Stimulated activated naive CD4-positive, alpha-beta T cell treated with Interleukin-2 at 50 U/mL for 16 hours (primary cell): ENCODE measurements at regions not wholly inside any gene's neighbourhood (a gene's known extent, or its start where the extent isn't known, plus 50 kb on each side); places are given as distances from the start of the nearest gene placed in this dataset.
"Not testable (repeated sequence)": the region's sequence is repeated elsewhere in the genome, so short reads cannot be mapped to it uniquely, and the experiment has no call there.

ENCODE experiments used
- DNase-seq: peaks from one replicate; lab custom pipeline; 2025; lab: John Stamatoyannopoulos, UW

DNA sequence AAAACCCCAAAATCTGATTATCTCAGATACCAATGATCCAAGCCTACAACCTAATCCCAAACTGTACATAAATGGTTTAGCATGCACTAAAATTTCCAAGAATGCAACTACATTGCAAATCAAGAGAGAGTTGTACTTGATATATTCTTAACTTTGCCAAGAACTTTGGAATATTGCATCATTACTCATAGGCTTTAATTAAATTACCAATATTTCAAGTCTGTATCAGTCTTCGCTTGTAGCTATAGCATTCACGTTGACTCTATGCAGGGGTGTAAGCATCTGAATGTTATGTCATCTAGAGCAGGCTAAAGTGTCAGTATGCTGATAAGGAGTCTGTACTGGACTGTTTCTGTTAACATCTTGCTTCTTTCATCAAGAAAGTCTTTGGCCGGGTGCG lies 56.3 kb downstream of the FOXI3 start:
- DNase-seq = no peak

DNA sequence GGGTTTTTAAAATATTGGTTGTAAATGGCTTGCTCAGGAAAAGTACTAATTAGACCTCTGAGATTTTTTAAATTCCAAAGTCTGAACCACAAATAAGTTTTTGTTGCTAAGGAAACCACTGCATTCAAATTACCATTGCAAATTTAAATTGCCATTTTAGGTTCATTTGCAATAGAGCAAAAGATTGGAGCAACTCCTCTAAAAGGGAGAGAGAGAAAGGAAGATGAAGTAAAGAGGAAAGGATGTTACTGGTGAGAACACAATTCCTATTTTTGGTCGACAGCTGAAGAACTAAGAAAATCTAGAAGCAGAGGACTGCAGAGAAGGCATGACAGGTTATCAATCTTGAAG lies 74.9 kb downstream of the FOXI3 start:
- DNase-seq = no peak

DNA sequence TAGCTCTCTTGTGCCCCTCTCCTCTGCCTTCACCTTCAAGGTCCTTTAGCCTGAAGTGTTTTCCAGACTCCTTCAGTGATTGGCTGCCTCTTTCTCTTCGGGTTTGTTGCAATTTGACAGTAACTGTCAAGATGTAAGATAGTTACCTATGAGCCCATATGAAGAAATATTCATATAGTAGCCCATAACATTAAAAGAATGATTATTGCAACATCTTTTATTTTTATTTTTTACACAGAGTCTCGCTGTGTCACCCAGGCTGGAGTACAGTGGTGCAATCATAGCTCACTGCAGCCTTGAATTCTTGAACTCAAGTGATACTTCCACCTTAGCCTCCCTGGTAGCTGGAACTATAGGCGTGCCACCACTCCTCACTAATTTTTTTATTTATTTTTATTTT lies 80.5 kb downstream of the FOXI3 start:
- no peak for DNase-seq

DNA sequence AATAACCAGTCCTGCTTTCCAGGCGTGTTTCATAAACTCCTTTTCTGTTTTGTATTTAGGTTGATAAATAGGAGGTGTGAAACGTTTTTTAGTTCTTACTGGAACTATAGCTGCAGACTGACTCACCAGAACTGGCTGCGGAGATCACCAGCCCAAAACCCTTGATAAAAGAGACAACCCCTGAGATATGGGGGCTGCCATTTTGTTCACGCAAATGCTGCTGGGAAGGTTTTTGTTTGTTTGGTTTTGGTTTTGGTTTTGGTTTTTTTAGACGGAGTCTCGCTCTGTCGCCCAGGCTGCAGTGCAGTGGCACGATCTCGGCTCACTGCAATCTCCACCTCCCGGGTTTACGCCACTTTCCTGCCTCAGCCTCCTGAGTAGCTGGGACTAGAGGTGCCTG lies 87.1 kb downstream of the FOXI3 start:
- not testable (repeated sequence) for DNase-seq

DNA sequence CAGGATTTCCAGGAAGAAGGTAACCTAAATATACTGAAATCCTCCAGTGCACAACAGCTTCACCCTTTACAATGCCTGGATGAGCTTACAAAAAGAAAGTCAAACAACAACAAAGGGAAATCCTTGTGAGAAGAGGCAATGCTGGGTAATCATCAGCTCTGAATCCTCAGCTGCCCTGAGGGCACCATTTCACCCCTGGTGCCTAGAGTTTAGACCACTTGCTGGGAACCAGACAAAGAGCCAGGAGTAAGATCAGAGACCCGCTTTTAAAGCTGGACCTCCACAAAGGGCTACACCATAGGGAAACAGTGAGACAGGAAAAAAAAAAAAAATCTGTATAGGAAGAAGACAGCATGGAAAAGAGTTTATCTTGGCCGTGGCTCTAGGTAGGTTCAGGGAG lies 97.0 kb downstream of the FOXI3 start:
- no peak for DNase-seq

DNA sequence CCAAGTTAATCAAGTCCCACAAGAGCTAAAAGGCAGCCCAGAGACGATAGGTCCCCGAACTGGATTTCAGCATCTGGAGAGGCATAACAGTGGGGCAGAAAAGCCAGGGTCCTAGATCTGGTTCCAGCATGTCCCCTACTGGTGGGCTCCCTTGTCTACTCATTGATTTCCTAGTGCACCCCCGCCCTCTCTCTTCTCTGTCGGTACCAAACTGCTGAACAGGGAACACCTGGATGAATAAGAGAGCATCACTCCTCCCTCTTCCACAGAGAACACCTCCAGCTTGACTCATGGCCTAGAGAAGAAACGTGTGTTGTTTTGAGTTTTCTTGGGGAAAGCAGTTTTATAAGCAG lies 101.3 kb downstream of the FOXI3 start:
- no peak for DNase-seq

DNA sequence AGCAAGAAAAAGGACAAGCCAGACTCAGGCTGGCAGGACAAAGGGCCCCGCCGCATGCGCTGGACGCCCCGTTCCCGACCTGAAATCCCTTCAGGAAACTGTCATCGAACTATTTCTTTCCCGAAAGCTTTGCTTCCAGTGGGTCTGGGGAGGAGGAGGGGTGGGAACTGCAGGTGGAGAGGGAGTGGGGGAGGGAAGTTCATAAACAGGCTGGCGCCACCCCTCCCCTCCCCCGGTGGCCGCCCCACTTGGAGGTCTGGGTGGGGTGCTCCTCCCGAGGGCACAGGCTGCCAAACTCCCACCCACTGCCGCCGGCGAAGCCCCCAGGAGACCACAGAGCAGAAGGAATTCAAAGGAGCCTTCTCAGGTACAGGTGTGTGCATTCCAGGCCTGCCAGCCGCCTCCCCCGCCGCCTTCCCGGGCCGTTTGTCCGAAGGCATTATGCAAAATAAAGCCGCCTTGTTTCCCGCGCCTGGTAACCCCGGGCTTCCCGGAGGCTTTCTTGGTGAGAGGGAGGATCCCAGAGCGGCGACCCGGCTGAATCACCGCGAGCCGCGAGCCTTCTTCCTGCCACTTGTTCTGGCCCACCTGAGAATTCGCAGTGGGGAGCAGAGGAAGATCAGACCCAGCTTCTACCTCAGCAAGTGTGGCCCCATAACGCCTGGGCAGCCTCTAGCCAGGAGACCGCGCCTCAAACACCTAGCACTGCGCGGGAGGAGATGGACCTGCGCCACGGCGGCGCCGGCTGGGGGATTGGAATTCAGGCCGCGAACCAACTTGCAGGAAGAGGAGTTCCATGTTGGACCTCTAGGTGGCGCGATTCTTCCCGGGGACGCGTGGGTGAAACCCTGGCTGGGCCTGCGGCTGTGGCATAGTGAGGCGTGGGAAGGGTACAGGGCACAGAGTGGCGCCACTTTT lies 101.9 kb downstream of the FOXI3 start:
- DNase-seq = peak; percentile 62

DNA sequence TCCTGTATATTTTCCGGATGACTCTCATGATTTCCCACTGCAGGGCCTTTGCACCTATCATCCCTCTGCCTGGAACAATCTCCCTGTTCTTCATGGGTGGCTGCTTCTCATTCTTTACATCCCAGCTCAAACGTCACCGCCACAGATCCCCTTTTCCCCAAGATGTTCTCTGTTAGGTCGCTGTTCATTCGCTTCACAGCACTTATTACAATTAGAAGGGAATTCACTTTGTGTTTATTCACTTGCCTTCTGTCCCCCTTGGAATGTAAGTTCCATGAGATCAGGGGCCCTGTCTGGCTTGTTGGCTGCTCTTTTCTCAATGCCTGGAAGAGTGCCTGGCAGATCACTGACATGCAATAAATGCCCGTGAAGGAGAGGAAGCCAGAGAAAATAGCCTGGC lies 106.7 kb downstream of the FOXI3 start:
- no peak for DNase-seq

DNA sequence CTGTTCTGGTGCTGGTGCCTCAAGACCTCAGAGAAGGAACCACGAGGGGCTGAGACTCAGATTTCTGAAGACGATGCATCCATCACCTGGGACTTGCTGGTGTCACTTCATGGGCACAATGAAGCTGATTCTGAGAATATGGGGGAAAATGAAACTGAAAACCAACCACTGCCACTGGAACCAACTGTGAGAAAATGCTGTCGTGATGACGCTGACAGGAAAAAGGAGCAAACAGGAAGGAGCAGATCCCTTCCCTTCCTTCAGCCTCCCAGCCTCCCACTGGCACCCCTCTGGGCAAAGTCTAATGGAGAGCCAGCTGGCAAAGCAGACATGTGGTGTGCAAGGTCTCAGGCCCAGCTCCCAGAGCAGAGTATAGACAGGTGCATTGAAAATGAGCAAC lies 109.7 kb downstream of the FOXI3 start:
- DNase-seq = no peak

DNA sequence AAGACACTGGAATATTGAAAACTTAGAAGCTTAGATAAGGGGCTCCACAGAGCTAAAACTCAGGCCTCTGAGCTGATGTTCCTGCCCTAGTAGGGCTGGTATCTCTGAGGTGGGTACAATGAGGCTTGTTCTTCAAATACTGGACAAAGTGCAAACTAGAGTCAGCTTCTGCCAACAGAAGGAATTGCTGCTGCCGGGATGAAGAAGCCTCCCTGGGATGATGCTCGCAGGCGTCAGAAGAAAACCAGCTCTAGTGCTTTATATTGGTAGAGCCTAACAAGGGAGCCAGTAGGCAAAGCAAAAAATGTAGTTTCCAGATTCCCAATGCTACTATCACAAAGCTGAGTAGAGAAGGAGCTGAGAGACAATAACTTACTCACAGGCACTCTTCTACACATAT lies 118.1 kb downstream of the FOXI3 start:
- no peak for DNase-seq

DNA sequence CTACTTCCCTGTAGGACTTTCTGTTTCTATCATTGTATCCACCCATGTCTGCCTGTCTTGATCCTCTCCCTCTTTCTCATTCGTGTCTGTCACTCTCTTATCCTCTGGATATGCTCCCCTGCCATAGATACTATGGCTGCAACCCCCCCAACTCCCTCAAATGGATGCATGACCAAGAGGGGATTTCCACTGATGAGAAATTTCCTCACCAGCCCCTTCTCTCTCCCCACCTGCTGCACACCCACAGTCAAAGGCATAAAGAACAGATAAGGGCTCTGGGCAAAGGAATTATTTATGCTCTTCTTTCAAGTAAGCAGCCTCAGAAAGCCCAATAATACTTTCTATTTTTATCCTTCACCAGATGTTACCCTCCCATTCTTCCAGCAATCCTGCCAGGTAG lies 121.3 kb downstream of the FOXI3 start:
- DNase-seq = no peak

DNA sequence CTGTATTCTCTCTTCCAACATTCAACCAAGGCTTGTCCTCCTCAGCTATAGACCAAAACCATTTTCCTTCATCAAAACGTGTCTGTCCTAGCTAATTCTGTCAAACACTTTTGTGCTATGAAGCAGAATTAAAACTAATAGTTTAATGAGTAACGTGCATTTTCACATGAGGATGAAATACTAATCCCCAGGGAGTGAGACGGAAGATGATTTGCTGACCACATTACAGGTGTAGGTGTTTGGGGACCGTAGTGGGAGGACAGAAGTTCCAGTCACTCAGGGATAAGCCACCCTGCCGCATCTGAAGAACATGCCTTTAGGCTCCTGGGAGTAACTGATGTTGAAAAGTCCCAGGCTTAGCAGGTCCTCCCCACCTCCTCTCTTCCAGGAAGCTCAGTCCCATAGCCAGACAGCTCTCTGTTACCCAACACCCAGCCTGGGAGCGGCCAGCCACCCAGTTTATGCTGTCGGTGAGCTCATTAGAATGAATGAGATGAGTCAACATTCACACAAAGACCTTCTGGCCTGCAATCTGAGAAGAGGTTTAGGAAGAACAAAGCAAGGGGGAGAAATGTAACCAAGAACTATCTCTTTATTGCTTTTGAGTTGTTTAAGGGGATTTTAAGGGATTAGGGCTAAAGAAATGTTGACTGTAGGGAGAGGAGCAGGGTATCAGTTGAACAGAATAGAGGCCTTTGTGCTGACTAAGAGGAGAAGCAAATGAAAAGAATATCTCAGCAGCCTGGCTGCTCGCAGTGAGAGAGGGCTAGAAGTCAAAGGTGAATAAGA lies 122.5 kb downstream of the FOXI3 start:
- DNase-seq = no peak

DNA sequence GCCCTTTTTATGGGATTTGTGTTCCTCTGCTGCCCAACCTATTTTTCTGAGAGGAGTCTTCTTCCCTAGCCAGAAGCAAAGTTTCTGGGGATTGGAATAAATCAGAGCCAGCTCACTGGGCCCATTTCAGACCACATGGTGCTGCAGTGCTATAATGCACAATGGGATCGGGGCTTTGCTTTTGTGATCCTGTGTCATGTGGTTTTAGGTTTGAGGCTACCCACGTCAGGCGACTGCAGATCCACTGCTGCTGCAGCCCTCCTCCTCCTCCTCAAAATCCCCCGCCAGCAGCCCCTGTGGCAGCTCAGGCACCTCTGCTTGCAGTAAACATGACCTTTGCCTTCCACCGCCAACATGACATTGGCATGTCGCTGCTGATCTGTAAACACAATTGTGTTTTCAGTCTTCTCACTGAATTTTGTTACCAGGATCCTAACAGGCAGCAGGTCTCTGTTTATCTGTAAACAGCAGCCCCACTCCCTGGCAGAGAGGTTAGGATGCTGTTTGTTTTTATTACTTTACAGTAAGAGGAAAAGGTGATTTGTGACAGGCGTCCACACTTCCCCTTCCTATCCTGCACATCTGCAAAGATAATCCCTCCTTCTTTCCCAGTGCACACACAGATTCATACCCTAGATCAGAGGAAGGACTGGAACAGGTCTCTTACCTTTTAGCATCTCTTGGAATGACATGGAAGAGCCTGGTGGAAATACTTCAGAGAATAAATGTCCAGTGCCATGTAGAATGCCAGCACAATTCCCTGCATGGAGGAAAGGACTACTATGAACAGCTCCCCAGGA lies 130.8 kb downstream of the FOXI3 start:
- DNase-seq = no peak

DNA sequence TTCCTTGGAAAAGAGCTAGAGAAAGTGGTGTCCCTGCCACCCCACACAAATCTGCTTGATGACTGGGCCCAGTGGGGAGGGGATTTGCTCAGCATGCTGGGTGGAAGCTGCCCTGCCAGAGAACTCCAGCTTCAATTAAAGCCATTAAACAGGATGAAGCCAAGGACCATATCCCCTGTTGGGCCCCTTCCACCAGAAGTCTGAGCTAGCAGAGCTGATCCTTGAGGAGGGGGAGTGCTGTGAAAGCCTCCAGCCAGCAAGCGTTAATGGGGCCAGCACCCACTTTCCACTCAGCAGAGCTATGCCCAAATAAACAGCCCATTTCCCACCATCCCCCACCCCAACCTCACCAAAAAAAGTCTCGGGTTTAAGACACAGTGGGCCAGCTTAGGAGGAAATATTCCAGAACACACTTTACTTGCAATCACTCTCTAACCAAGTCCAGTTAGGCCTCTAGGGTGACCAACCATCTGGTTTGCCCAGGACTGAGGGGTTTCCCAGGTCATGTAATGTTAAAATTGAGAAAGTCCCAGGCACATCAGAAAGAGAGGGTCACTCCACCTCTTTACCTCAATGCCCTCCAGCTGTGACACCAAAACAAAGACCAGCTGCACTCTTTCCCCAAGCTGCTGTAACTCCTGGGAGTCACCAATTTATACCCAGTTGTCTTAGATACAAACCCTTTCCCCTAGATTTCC lies 132.3 kb downstream of the FOXI3 start:
- DNase-seq = no peak

DNA sequence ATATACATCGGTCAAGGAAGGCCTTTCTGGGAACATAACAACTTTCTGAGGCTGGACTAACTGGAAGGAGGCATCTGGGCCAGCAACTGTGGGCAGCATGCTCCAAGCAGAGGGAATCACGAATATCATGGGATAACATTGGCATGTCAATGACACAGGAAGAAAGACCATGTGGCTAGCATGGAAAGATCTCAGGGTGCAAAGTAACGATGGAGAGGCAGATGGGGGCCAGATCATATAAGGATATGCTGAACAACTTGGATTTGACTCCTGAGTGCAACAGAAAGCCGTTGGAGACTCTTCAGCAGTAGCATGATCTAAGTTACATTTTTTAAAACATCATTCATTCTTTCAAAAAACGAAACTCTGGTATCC lies 133.6 kb downstream of the FOXI3 start:
- DNase-seq = no peak

DNA sequence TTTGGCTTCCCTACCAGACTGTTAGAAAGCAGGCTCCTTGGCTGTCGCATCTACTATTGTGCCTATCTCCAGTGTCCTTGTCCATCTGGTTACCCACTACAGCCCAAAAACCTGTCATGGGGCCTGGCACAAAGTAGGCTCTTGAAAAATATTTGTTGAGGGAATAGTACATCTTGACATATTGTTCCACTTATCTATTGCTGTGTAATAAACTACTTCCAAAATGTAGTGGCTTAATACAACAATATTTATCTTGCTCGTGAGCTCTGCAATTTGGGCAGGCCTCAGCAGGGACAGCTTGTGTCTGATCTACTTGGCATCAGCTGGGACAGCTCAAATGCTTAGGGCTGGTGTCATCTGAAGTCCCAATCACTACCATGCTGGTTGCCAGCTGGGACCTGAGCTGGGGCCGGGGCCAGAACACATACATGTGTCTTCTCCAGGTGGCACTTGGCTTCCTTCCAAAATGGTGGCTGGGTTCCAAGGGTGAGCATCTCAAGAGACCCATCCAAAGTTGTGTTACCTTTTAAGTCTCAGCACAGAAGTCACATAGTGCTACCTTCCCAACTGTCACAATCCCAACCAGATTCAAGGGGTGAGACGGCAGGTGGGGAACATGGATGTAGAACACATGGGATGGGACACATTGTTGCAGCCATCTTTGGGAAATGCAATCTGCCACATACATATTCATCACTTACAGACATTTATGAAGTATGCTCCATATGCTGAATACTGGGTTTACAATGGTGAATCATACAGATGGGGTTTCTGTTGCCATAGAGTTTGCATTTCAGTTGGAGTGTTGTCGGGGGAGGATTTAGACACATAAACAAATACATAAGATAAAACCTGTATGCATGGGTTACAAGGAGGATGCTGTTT lies 134.2 kb downstream of the FOXI3 start:
- no peak for DNase-seq

DNA sequence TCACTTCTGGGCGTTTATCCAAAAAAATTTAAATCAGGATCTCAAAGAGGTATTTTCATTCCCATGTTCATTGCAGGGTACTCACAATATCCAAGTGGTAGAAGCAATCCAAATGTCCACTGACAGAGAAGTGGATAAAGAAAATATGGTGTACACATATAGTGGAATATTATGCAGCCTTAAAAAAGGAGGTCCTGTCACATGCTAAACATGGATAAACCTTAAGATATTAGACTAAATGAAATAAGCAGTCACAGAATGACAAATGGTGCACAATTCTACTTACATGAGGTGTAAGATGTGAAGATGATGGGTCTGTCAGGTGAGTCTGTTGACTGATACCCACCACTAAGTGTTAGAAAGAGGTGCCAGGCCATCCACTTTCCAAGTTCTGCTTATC lies 140.6 kb downstream of the THNSL2 start:
- DNase-seq = no peak

DNA sequence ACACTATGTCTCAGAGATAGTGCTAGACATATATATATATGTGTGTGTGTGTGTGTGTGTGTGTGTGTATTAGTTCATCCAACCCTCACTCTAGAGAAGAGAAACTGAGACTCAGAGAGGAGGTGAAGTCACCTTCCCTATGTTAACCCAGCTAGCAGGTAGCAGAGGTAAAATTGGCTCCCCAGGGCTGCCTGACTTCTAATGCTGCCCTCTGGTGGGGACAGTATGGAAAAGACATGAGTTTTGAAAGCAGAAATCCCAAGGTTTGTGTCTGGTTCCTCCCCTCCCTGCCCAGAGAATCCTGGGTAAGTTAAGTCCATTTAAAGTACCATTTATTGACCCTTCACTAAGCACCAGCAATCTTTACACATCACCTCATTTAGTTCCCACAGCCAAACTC lies 137.7 kb downstream of the THNSL2 start:
- DNase-seq = no peak

DNA sequence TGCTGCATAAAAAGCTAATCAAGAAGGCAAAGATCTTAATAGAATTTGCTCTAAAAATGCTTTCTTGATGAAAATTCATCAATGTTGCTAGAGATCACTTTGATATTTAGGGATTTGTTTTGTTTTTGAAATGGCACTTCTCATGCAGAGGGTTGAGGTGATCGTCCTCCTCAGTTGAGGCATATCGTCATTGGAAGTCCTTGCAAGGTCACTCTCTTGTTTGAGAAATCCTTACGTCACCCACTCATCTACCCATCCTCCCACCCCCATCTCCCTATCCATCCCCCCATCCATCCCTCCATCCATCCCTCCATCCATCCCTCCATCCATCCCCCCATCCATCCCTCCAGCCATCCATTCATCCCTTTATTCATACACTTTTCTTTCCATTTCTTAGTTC lies 133.7 kb downstream of the THNSL2 start:
- DNase-seq = no peak

DNA sequence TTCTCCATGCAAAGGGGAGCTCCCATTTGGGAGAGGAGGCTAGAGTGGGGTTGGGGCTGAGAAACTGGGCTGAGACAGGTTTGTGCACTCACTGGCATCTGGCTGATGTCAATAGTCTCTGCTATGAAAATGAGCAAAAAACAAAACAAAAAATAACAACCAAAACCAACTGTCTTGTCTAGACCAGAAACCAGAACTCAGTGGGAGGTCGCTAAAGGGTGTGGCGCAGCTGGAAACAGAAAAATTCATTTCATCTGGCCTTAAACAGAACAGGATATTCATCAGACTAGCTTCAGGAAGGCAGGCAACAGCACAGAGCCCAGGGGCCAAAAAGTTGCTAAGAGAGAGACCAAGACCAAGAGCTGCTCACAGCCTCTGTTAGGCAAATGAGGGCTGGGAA lies 126.1 kb downstream of the THNSL2 start:
- no peak for DNase-seq
